Esophagus muscularis mucosa (tissue), 4 donors: ENCODE measurements at regions not wholly inside any gene's neighbourhood (a gene's known extent, or its start where the extent isn't known, plus 50 kb on each side); places are given as distances from the start of the nearest gene placed in this dataset.

ENCODE experiments used
- CTCF ChIP-seq, 3 experiments: fragments of 200-600 bp in 2 of 3; fragments of 450-650 bp in 1 of 3; sonication (generic) in 2 of 3; IDR thresholded peaks; one replicate each; pipeline ENCODE4 v1.5.1; 2017 to 2019; ENCODE audit warnings: antibody characterized with exemption in 3 of 3, mild to moderate bottlenecking in 2 of 3, moderate library complexity in 1 of 3
- EP300 ChIP-seq: sonication (generic); formaldehyde crosslinking; IDR thresholded peaks from one replicate; pipeline ENCODE4 v1.6.1; 2017; ENCODE audit warnings: antibody characterized with exemption
- POLR2A ChIP-seq: fragments of 450-650 bp; IDR thresholded peaks from one replicate; pipeline ENCODE4 v1.6.1; 2017; ENCODE audit warnings: antibody characterized with exemption, moderate library complexity, mild to moderate bottlenecking, low read depth
- POLR2AphosphoS5 ChIP-seq, 2 donors: sonication (generic); formaldehyde crosslinking; IDR thresholded peaks; one replicate each; pipeline ENCODE4 v1.6.1; 2017; ENCODE audit warnings: antibody characterized with exemption in 2 of 2

GRCh38 chr2:121839584-121839983, 84.1 kb downstream of the TSN start:
- TF ChIP-seq CTCF (IDR thresholded peaks at IDR 0.05) (no peak), POLR2AphosphoS5 (IDR thresholded peaks at IDR 0.05) (no peak), POLR2A (no peak), EP300 (no peak)
